Stimulated activated CD8-positive, alpha-beta memory T cell treated with anti-CD3 and anti-CD28 coated beads, Interleukin-4, amount 100 ng/mL, for 48 hours (primary cell): ENCODE measurements at regions not wholly inside any gene's neighbourhood (a gene's known extent, or its start where the extent isn't known, plus 50 kb on each side); places are given as distances from the start of the nearest gene placed in this dataset.
"Not testable (repeated sequence)": the region's sequence is repeated elsewhere in the genome, so short reads cannot be mapped to it uniquely, and the experiment has no call there.

Source experiments
- DNase-seq: peaks from one replicate; pipeline ENCODE4 v3.0.0-alpha.2; 2020

DNA sequence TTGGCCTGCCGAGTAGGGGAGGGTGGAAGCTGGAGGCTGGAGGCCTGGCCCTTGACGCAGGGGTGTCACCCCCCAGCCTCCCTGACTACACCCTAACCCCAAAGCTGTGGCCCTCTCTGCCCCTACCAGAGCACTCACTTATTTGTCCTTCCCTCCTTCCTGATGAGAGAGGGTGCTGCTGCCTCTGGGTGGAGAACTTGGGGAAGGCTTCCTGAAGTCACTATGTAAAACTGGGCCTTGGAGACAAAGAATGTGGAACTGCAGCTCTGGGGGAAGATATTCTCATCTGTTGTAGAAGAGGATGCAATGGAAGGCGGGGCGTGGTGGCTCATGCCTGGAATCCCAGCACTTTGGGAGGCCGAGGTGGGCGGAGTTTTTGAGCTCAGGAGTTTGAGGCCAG lies 485.2 kb downstream of the ZNF536 start:
- no peak for DNase-seq

DNA sequence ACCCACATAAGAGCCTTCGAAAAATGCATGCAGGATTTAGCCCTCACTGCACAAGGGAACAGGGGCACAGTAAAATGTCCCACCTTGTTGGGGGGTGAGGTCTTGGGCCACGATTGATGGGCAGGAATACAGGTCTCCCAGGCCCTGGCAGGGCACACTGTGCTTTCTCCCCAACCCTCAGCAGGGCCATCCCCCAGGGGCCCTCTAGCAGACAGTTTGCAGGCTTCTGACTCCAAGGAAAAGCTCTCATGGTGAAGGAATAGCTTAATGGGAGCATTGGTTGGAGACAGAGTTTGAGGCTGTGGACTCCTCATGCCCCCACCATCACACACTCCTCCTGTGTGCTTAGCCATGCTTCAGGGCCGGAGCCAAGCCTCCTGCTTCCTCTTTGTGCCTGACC lies 484.6 kb downstream of the ZNF536 start:
- DNase-seq: no peak

DNA sequence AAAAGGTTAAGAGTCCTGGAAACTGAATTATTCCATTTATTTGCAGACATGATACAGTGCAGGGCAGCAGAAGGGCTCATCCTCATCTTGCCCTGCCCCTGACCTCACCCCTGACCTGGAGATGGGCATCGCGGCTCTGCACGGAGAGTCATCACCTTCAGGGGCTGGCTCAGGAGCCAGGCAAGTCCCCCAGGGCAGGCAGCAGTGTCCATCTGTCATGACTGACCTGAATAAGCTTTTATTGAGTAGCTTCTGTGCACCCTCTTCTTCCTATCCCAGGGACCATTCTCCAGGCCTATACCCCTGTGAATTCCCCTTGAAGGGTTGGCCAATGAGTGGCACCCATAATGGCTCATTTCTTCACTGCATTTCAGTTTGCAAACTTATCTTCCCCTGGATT lies 484.2 kb downstream of the ZNF536 start:
- no peak for DNase-seq

DNA sequence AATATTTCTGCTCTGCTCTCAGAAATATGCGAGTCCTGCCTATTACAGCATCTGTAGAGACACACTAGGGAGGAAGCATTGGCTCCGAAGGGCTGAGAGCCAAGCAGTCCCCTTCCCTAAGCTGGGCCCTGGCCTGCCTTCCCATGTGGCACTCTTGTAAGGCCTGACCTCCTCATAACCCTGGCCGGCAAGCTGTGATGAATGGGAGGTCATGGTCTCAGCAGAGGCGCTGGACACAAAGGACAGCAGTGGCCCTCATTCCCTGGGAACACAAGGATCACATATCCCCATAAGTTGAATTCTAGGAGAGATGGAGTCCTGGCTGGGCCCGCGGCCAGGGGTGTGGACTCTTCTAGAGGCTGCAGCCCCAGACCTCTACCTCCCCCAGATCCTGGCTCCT lies 483.3 kb downstream of the ZNF536 start:
- no peak for DNase-seq

DNA sequence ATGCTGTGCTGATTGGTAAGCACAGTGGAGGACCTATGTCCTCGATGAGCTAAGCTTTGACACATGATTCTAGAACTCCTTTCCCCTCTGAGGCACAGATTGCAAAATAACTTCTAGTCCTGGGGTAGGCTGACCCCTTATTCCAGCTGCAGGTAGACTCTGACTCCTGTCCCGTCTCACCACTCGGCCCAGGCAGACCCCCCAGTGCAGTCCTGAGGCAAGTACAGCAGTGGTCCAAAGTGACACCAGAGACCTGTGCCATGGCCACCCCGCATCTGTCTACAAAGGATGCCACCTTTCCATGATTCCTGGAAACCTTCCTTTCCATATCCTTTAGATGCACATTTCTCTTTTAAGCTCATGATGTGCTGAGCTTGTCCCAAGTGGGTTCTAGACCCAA lies 482.5 kb downstream of the ZNF536 start:
- no peak for DNase-seq

DNA sequence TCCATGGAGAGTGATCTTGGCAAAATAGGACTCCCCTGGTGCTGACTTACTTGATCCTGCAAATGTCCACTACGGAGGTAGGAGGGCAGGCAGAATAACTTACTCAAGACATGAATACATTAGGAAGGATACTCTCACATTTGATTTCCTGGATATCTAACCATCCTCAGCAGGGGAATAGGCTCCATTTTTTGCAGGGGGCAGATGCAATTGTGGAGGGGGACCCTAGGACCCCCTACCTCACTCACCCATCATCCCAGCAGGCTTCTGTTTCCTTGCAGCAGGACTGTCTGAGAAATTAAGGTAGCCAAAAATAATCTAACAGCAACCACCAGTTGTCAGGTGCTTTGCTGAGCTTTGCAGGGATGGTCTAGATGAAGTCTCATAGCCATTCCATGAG lies 482.0 kb downstream of the ZNF536 start:
- no peak for DNase-seq

DNA sequence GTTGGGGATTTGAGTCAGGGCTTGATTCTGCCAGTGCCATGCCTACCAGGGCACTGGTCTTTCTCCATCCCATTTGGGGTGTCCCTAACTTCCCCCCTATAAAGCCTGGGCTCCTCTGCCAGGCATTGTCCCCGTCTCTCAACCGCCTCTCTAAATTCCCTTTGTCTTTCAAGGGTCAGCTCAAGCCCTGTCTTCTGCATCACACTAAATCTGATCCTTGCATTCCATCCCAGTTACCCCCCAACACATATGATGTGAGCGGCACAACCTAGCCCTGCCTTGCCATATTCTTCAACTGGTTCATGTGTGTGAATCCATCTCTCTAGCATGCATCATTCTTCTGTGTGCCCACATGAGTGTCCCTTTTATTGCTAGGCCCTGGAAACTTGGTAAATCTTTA lies 480.9 kb downstream of the ZNF536 start:
- DNase-seq: no peak

DNA sequence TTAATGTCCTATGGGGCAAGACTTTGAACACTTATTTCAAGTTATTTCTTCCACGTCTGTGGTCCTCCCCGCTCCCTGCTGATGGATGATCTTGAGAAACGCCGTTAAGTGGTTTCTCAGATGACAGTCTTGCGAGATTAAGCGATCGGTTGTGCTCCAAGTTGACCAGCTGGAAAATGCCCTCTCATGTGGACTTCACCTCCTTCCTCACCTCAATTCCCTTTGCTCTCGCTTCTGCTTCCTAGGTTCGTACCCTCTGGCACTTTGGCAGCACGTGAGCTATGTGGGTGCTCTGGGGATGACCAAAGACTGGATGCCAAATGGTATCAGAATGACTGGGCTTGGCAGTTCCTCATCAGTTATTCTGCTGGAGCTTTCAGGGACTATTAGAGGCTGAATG lies 480.0 kb downstream of the ZNF536 start:
- no peak for DNase-seq

DNA sequence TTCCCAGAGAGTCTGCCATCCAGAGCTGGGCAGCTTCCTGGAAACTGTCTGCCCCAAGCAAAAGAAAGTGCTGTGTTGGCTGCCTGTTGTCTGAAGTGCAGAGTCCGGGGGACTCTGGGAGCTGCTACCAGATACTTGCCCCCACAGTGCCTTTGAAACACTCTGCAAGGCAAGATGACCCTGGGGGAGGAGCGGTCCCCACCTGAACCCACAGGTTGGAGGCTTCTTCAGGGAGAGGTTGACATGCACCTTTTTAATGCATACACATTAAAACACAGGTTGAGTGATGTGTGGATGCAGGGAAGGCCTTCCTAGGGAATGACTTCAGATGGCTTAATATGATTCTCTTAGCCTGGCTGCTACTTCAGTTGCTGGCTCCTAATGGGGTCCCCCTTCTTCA lies 479.5 kb downstream of the ZNF536 start:
- DNase-seq: no peak

DNA sequence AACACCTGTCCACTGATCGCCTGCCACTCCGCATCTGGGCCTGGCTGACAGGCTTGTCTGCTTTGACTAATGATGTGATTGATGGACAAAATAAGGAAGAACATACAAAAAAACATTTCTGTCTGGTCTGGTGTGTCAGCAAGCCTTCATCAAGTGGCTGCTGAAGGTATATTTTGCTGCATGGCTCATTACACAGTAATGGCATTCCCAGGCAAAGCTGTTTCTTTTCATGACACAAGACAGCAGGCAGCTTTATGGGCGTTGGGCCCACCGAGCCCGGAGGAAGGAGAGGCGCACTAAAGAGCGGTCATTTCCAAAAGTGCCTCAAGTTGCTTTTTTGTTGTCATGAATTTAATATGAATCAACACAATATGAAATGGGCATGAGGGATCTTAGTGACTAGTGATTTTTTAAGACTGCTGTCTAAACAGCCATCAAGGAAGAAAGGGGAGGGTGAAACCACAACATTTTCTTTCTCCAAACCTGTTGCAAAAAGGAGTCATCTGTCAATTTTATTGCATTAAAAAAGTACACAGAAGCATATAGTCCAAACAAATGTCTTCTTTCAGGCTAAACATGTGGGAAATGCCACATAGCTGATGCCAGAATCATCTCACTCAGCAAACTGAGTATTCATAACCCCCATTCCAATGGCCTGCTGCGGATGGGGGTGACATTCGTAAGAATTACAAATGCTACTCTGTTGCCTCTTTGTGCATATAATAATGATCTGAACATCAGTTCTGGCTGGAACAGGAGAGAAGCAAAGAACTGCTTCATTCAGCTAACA lies 476.6 kb downstream of the ZNF536 start:
- no peak for DNase-seq

DNA sequence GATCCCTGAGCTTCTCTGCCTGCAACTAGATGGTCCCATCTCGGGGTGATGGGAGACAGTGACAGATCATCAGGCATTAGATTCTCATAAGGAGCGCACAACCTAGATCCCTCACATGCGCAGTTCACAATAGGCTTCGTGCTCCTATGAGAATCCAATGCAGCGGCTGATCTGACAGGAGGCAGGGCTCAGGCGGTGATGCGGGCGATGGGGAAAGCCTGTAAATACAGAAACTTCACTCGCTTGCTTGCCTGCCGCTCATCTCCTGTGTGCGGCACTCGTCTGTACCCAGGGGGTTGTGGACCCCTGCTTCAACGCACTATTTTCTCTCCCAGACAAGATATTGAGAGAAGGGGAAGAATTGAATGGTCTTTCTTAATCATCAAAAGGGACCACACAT lies 473.9 kb downstream of the ZNF536 start:
- no peak for DNase-seq

DNA sequence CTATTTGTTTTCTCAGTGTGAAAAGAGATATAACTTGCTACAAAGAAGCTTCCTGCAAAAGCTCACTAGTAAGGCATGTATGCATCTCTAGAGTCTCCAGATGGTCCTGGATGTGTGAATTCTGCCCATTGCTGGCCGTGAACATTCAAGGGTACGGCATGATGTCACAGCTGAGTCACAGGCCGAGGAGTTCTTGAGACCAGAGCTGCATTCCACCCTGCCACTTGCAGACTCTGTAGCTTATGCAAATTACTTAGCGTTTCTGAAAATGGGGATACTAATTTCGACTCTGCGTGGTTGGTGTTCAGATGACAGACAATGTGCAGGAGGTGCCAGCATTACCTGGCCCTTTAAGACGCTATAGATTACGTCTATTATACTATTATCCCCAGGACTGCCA lies 470.7 kb downstream of the ZNF536 start:
- DNase-seq: no peak

DNA sequence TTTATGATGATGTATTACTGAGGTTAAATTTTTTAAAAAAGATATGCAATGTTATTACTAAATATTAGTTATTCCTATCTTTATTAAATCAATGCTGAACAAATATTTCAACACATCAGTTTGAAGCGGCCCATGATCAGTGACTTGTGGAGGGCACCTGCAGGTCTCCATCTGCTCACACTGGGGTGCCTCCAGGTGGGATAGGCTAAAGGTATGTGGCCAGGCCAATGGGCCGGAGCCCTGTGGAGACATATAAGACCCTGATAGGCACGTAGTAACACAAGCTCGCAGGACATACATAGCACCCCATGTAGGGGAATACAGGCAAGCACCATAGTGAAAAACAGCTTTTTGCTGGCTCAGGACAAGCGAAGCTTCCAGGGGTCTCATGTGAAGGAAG lies 469.8 kb downstream of the ZNF536 start:
- DNase-seq: no peak

DNA sequence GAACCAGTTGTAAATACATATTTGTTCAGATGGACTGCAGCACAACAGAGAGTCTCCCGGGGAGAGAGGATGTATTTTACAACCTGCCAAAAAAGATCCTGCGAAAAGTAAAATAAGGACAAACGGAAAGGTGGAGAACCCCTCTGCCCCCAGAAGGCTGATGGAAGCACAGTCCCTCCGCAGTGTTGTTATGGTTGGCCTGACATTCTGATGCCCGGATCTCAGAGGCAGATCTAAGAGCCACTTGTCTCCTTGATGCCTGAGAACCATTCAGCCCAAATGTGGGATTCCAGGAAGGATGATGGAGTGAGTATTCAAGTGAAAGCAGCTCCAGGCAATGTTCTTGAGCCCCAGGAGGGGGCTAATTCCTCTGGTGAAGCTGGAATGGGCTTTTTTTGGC lies 458.7 kb downstream of the ZNF536 start:
- DNase-seq: no peak

DNA sequence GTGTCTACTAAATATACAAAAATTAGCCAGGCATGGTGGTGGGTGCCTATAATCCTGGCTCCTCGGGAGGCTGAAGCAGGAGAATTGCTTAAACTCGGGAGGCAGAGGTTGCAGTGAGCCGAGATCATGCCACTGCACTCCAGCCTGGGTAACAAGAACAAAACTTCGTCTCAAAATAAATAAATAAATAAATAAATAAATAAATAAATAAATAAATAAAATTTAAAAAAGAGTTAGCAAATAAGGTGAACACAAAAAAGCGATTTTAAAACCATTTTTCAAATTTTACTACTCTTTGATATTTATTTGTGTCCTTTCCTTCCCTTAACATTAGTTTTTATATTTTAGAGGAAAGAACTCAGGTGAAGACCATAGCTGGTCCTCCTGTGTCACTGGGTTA lies 453.3 kb downstream of the ZNF536 start:
- DNase-seq: not testable (repeated sequence)

DNA sequence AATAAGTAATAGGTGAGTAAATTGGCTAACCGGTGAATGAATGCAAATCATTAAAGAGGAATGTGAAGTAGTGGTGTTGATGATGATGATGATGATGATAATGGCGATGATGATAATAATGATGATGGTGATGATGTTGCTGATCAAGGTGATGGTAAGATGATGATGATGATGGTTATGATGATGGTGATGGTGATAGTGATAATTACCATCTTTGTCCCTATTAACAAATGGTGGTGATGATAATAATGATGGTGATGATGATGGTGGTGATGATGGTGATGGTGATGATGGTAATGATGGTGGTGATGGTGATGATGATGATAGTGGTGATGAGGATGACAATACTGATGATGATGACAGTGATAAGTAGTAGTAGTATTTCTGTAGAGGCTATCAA lies 452.6 kb downstream of the ZNF536 start:
- DNase-seq: no peak

DNA sequence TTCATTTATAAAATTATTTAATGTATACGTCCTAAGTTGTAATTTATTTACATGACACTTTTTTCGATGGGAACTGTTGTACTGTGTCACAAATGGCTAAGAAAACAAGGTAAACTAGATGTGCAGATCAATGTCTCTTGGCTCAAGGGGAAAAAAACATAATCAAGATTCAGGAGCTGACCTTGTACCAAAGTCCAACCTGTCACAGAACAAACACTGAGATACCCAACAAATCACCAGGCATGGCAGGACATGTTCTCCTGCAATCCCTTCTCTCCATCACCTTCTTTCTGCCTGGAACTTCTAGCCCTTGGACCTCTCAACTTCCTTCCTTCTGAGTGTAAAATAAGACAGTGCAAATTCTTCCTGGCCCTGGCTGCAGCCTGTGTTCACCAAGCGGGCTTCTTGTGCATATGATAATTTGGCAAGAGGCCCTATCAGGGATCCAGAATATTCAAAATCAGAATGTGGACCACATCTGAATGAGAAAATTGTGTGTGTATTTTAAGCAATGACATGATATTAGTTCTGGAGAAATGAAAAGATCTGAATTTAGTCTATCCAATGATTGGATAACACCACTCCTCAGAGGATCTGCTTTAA lies 445.9 kb downstream of the ZNF536 start:
- no peak for DNase-seq

DNA sequence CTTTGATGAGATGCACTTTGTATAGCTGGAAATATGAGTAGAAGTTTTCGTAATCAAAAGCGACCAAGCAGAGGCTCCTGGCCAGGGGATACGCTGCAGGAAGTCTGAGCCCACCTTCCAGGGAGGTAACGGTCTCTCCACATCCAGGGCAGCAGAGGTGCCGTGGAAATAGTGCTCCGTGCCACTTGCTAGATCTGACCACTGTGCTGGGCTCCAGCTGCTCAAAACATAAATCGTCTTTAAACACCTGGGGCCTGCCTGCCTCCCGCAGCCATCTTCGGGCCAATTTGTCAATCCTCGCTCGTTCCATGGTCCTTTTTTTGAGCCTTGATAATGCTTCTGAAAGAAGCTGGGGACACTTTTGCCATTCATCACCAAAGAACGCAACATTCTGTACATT lies 445.0 kb downstream of the ZNF536 start:
- DNase-seq: no peak

DNA sequence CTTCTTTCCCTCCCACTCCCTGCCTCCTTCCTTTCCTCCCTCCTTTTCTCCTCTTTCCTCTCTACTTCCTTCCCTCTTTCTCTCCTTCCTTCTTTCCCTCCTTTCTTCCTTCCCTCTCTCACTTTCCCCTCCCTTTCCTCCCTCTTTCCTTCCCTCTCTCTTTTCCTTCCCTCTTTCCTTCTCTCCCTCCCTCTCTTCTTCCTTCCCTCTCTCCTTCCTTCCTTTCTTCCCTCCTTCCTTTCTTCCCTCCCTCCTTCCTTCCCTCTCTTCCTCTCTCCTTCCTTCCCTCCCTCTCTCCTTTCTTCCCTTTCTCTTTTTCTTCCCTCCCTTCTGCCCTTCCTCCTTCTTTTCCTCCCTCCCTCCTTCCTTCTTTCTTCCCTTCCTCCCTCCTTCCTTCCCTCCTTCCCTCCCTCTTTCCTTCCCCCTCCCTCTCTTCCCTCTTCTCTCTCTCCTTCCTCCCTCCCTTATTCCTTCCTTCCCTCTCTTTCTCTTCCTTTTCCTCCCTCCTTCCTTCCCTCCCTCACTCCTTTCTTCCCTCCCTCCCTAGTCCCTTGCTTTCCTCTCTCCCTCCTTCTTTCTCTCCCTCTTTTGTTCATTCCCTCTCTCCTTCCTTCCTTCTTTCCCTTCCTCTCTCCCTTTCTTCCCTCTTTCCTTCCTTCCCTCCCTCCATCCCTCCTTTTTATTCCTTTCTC lies 443.9 kb downstream of the ZNF536 start:
- no peak for DNase-seq

DNA sequence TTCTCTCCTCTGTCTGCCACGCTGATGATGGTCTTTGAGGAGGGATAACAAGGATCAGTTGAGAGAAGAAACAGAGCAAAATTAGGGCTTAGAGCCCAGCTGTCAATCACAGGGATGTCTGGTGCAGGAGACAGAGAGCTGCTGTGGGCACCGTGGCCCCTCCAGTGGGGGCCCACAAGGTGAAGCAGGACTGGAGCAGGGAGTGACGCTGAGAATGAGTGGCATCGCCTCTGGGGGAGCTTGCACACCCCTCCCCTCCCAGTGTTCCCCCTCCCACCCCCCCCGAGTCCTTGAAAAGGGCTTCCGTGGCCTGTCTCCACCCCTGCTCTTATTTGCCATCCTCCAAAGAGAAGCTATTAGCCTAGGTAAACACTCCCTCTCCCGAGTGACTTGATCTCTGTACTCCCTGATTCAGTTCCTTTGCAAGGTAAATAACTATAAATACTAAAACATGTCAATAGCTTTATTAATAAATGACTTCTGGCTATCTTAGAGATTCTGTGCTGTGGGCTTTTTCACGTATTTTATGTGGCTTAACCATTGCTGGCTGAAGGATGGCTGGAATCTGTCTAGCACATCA lies 440.0 kb downstream of the ZNF536 start:
- no peak for DNase-seq

DNA sequence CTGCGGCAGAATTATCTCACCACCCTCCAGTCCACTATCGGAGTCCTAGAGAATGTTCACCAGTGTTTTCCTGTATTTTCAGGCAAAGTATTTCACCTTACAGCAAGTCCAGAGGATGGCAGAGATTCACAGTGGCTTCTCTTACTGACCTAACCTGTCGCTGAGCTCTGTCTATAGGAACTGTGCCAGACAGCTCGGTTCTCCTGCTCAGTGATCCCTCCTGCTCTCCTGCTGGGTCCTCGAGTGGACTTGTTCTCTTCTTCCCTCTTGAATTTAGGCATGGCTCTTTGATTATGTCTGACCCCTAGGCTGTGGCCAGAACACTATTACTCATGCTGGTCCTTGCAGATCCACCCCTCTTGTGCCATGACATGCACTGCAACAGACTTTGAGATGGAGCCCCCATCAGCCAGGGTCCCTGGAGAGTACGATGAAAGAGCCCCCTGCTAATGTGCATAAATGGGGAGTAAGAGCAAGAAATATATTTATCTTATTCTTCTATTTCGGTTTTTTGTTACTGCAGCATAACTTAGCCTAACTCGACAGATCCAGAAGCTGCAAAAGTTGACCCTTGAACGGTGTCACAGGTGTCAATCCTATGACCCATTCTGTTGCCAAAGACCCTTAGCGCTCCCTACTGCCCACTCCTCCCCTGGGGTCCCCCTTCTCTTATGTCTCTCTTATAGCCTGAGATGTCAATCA lies 439.4 kb downstream of the ZNF536 start:
- no peak for DNase-seq

DNA sequence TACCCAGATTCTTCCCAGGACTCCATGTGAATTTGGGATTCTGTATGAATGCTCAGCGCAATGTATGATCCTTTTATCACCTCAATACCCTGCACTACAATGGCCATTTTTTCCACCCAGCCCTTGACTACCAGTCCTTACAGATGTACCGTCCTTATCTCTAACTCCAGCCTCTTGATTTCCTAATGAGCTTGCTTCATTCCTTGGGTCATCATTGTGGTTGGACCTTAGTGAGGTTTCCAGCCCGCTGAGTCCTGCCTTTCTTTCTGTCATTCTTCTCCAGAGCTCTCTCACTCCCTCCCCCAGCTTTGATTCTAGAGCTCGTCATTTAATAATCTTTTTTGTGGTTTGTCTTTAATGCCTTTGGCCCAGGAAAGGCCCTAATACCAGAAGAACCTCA lies 438.5 kb downstream of the ZNF536 start:
- DNase-seq: no peak

DNA sequence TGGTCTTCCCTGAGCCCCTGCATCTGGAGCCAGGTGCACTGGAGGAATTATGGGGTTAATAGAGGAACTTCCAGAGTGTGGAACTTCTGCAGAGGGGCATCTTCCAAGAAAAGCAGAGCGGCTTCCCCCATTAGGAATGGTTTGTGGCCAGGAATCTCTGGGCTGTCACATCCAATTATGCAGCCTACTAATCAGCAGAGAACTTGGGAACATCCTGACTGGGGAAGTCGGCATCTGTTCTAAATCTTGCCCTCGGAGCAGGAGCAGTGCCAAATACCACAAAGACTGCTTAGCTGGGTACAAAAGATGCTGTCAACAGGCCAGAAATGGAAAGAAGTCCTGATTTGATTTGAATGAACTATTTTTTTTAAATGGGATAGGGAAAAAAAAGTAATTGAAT lies 435.1 kb downstream of the ZNF536 start:
- no peak for DNase-seq
